Middle frontal gyrus (tissue), 1 donor: ENCODE measurements at regions not wholly inside any gene's neighbourhood (a gene's known extent, or its start where the extent isn't known, plus 50 kb on each side); places are given as distances from the start of the nearest gene placed in this dataset.

Experiments
- DNase-seq: peaks from one replicate; pipeline ENCODE4 v3.0.0-alpha.2; 2015; ENCODE audit warnings: low spot score; ENCODE audit errors: extremely low spot score

GRCh38 chr5:167638816-167639215 lies 652.6 kb upstream of the WWC1 start:
- DNase-seq = no peak

- no peak for DNase-seq
These were observed 652.2 kb upstream of the WWC1 start for GRCh38 chr5:167639273-167639672.

GRCh38 chr5:167639766-167640165 lies 651.7 kb upstream of the WWC1 start:
- no peak for DNase-seq

GRCh38 chr5:167642181-167642580 lies 649.3 kb upstream of the WWC1 start:
- DNase-seq = no peak

DNA sequence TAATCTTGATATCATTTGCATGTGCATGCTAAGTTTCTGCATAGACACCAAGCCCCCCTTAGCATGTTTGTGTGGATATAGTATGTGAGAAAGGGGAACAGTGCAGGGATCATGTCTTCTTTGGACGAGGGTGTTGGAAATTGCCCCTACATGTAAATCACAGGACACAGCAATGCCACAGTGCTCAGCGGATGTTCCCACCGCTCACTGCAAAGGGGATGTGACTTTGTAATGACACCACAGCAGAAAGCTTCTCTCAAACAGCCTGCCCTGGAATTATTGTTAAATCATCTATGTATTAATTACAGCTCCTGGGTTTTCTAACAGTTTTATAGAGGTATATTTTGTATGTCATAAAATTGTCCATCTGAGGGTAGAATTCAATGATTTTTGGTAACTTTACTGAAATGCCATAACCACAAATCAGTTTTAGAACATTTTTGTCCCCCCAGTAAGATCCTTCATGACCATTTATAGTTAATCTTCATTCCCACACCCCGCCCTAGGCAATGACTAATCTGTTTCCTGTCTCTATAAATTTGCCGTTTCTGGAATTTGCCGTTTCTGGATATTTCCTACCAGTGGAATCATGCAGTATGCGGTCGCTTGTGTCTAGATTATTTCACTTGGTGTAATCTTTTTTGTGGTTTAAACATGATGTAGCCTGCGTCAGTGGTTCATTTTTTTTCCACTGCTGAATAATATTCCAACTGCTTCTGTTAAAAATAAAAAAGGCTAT lies 648.5 kb upstream of the WWC1 start:
- no peak for DNase-seq

DNA sequence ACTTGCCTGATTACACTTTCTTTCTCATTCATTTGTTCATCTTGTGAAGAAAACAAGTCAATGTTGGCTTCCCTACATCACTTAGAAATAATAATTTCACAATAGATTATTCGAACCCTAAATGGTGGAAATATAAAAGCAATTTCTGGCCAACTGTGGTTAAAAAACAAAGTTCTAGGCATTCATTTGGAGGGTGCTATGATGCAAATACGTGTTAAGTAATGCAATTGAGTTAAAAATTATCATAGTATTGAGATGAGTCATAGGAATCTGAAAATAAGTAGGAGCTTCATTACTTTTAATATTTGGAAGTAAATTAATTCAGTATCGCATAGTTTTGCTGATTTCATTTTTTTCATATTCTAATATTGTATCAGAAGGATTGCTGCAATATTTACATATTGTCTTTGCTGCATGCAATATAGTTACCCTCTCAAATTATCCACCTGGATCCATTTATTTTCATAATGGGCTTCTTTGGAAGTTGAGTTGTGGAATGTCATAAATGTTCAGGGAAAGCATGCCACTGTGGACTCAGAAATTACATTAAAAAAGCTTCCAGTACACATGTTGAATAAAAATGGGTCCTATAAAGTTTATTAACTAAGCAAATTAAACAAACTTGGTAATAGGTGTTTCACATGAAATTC lies 647.7 kb upstream of the WWC1 start:
- no peak for DNase-seq

DNA sequence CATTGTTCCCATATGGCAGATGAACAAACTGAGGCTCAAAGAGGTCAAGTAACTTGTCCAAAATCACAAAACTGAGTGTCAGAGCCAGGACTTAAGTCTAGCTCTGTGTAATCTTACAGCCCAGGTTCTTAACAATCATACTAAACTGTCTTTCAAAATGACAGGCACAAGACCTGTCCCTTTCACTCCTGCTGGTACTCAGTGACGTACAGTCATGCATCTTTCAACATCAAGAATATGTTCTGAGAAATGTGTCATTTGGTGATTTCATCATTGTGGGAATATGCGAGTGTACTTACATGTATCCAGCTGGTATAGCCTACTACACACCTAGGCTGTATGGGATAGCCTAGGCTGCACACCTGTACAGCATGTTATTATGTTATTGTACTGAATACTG lies 646.8 kb upstream of the WWC1 start:
- DNase-seq = no peak

DNA sequence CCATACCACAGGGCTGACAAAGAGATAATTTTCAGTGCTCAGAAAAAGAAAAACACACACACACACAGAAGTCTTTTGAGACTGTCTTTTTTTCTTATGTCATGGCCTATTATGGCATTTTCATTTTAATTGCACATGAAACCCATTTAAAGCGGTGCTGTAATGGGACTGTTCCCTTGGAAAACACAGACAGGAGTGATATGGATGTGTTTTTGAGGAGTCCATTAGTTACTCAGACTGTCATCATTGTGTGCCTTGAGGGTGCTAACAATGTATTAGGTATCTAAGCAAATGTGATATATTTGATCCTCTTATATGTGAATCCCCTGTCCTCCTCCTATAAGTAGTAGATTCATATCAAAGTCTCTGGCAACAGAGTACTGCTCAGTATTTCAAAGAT lies 642.0 kb upstream of the WWC1 start:
- DNase-seq = no peak

GRCh38 chr5:167652690-167653089 lies 638.8 kb upstream of the WWC1 start:
- no peak for DNase-seq

DNA sequence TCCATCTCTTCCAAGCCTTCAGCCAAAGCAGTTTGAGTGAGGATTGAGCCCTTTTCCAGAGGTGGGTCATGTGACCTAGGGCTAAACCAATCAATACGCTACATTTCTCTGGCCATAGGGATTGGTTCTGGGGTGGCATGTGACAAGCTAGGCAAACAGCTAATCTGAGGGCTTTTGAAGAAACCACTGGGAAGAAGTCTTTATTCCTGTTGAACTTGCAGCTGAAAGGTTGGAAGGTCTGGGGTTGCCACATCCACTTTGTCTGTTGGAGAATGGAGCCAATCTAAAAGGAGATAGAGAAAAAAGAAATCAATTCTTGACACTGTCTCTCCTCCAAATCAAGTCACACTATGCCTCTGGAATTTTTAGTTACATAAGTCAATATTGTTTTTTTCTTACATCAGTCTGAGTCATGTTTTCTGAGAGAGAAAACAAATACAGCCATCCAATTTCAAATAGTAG lies 637.8 kb upstream of the WWC1 start:
- no peak for DNase-seq

DNA sequence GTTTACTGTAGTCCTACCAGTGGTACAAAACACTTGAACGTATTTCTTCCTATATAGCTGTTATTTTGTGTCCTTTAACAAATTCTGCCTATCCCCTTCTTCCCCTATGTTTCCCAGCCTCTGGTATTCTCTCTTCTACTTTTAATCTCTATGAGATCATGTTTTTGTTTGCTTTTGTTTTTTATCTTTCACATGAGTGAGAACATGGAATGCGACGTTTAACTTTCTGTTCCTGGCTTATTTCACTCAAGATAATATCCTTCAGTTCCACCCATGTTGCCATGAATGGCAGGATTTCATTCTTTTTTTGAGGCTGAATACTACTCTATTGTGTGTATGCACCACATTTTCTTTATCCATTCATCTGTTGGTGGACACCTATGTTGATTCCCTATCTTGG lies 634.4 kb upstream of the WWC1 start:
- DNase-seq = no peak

GRCh38 chr5:167658889-167659288 lies 632.6 kb upstream of the WWC1 start:
- DNase-seq = no peak

GRCh38 chr5:167661605-167662004 lies 629.8 kb upstream of the WWC1 start:
- no peak for DNase-seq

GRCh38 chr5:167664222-167664804 lies 627.1 kb upstream of the WWC1 start:
- DNase-seq = no peak

DNA sequence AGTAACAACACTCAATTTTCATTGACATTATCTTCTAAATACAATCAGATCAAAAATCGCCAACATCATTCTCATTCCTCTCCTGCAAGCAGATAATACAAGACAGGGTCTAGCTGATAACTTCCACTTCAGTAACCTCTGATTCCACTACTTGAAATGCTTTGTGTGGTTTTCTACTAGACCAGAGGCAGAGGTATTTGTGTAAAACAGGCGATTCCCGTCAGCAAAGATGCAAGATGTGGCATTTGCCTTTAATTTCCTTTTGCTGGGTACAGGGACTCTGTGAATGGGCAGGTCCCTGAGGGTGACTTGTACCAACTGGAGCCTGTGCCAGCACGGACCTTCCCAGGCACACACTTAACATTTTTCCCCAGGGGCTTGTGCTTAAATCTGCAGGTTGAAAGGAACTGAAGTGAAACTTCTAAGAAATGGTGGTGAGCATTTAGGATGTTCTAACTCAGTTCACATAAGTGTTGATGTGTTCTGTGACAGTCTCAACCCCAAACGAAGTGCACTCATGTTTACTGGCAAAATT lies 625.5 kb upstream of the WWC1 start:
- DNase-seq = no peak

GRCh38 chr5:167671176-167671575 lies 620.3 kb upstream of the WWC1 start:
- DNase-seq = no peak

DNA sequence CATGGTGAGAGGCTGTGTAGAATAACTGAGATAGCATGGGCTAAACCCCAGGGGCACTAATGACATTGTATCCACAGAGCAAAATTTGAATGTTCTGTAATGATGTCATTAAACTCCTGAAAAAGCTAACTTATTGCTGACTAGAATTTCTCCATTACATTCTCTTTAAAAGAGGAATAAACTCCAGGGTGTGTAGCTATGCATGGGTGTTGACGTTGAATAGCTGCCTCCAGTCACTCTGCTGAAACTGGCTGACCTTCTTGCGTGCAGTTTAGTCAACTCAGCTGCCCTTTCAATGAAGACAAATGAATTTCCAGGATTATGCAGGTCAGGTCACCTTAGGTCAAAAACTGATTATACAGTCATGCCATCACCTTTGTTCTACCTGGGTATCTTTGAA lies 617.5 kb upstream of the WWC1 start:
- DNase-seq = no peak

- DNase-seq = no peak
These were observed 613.0 kb upstream of the WWC1 start for GRCh38 chr5:167678481-167678880.

DNA sequence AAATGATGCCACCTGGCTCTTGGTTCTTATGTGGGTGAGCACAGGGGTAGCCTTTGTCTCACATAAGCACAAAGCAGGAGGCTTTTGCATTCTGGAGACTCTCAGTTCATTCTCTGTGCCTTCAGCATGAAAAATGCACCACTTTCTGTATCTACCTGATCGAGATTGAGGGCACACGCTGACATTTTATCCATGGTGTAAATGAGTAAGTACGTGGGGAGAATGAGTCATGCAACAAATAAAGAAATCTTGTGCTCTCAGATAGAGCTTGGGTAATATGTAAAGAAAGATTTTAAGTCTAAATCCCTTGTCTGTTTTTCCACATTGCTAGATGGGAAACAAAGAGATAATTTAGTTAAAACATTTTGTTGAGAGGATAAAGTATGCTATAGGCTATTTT lies 607.2 kb upstream of the WWC1 start:
- no peak for DNase-seq

- no peak for DNase-seq
These were observed 602.9 kb upstream of the WWC1 start for GRCh38 chr5:167688341-167689130.

DNA sequence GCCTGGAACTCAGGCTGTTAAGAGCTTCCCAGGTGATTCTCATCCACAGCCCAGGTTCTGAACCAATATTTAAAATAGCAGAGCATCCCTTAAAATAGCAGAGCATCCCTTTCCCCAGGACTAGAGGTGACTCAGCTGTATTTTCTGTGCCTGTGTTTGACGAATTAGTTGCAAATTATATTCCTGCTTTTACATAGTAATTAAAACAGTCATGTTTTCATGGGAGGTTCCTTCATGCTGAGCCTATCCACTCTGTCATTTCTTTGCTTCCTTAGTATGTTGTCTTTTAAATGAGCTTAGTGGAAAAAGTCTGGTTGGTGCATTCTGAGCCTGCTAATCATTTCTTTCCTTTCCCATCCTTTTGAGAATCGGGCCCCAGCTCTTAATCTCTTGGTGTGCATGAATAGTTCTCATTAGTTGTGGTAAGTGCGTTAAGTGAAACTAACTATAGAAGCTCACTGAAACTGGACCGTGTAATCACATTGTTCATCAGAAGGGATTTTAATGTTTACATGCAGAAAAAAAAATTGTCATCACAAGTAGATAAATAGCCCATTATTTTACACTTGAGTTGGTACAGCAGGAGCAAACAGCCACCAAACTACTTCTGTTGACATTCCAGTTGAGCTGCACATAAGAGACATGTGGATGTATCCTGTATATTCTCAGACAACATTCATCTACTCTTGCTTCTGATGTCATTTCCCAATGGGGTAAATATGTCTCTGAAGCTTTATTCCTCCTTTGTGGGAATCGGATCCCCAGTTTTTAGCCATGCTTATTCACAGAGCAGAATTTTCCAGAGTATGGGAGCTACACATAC lies 596.9 kb upstream of the WWC1 start:
- DNase-seq = no peak
